ENCODE measurements at regions not wholly inside any gene's neighbourhood (a gene's known extent, or its start where the extent isn't known, plus 50 kb on each side); places are given as distances from the start of the nearest gene placed in this dataset.

DNA sequence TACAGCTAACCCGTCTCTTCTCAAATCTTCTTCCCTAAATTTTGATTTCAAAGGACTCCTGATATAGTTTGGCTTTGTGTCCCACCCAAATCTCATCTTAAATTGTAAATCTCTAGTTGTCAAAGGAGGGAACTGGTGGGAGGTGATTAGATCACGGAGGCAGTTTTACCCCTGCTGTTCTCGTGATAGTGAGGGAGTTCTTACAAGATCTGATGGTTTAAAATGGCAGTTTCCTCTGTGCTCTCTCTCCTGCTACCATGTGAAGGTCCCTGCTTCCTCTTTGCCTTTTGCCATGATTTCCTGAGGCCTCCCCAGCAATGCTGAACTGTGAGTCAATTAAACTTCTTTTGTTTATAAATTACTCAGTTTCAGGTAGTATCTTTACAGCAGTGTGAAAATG lies 269.3 kb downstream of the POLR1F start:
- no peak for DNase-seq

DNA sequence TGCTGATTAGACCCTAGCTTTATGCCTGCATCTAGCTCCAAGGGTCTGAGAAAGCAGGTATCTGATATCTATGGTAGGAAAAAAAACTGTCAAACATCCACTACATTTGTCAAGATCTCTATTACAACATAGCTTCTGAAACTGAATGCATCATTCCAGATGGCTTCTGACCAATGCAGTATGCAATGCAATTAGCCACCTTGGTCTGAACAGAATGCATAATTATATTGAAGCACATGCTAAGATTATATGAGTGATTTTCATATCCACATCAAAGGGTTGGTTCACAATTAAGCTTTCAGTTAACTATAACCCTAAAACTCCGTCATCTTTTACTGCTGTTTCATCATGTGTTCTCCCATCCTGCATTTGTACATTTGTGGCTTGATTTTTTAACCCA lies 271.4 kb downstream of the POLR1F start:
- DNase-seq: no peak

DNA sequence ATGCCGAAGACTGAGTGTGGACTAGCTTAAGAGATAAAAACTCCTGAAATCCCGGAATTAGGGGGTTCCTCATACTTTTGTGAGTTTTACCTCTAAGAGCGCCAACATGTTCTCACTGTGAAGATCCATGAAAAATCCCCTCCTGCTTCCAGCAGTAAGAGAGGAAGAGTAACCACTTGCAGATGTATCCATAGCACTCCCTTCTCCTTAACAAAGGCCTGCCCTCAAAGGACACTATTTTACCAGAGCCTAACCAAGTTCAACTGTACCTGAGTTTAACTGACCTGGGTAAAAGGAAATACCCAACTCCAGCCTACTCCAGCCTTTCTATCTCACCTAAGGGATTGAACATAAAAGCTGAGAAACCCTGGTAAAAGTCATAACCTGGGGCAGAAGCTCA lies 280.9 kb downstream of the POLR1F start:
- DNase-seq: no peak

DNA sequence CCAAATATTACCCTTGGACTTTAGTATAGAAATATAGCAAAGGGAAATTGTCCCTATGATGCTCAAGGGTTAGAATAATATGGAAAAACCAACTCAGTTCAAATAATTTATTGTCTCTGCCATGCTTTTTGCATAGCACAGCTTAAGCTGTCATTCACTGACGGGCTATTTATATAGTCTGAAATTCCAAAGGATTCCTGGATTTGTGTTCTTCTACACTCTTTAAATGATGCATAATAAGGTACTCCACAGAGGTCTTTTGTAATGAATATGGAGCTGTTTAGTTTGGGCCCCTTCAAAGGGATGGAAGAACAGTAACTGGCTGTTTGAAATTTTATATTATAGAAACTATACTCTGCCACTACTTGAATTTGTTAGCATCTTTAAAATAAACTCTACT lies 276.6 kb upstream of the FERD3L start:
- no peak for DNase-seq

DNA sequence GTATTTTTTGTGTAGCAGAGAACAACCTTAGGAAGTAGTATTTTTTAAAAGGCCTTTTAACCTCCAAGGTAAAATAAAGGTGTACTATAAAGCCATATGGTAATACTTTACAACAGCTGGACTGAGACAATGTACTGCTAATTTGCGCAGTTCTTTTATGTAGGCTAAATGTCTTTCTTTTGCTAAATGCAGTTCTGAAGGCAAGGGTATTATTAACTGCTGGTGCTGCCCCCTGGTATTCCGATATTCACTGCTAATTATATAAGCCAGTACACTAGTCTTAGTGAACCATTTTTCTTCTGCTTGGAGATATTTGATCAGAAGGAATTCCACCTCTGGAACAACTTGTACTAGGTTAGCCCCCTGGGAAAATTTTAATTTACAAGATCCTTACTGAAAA lies 272.0 kb upstream of the FERD3L start:
- no peak for DNase-seq

DNA sequence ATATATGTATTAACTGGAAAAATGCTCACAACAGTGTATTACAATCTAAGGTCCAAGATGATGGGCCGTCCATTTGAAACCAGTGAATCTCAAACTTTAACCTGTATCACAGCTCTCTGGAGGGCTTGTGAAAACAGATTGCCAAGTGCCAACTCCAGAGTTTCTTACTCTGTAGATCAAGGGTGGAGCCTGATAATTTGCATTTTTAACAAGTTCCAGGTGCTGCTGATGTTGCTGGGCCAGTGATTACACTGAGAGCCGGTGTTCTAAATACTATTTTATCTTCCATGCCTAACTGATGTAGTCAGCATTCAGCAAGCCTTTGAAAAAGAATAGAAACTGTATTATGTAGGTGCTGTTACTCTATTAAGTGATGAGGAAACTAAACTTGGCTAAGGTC lies 269.9 kb upstream of the FERD3L start:
- DNase-seq: no peak

DNA sequence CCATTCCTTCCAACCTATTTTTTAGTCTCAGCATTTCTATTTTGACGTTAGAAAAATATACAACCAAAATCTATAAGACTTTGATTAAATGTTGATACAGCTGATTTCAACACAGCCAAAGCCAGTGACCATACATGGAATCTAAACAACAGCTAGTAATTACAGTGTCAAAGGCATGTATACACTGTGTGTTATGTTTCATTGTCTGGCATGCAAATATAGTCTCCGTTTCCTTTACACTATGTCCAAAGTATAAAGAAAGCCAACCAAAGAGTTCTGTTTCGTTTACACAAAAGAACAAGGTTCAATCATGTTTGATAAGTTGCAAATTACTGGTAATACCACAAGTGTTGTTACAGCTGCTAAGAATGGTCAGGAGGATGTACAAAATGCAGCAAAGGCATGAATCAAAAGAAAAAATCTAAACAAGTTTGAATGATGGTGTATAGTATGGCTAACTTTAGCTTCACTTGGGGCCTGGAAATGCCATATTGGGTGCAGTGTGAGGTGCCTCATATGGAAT lies 268.3 kb upstream of the FERD3L start:
- no peak for DNase-seq

DNA sequence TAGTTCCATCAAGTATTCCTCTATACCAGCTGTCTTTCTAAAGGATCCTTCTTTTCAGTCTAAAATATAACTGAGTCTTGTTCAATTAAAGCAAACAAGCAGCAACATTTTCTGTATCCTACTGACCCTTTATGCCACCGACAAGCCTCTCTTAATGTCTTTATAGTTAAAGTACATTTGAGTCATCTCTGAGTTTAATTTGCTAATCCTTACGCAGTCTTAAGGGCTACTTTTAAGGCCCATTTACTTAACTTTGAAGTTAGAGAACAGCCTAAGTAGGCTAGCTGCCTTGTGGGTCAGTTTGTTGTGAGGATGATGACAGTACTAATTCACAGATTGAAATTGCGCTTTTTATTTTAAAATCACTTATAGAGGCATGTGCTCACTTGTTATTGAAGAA lies 265.5 kb upstream of the FERD3L start:
- no peak for DNase-seq

DNA sequence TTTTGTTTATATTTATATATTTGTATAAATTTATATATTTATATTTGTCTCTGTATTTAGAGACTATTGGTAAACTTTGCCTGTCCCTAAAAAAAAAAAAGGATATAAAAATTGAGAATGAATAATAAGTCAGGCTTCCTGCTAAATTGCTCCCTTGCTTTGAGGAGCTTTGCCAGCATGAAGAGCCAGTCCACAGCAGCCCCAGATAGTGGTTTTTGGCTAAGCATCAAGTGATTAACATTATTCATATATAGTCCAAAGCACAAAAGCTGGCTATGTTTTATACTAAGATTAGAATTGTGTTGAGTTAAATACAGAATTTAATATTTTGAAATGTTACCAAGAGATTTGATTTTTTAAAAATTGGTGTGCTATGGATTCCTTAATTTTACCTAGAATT lies 264.9 kb upstream of the FERD3L start:
- peak; percentile 61 for DNase-seq

DNA sequence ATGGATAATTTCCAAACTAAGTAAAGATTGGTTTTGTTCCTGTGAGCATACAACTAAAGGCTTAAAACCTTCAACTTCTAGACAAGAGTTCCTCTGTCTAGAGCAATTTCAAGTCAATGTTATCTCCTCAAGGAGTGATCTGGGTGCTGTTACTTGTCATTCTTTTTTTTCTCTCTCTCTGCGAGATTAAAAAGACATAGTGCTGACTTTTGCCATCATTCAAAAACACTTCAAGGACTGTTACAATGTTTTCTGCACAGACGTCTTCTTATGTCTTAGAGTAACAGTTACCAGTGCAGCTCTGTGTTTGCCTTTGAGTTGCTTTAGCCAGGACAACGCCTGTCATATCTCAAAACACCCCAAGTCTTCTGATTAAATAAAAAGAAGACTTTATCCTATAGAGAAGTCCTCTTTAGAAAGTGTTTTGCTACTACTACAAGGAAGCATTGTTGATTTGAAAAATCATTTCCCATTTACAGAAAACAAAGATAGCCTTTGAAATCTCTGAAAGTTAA lies 263.5 kb upstream of the FERD3L start:
- no peak for DNase-seq

DNA sequence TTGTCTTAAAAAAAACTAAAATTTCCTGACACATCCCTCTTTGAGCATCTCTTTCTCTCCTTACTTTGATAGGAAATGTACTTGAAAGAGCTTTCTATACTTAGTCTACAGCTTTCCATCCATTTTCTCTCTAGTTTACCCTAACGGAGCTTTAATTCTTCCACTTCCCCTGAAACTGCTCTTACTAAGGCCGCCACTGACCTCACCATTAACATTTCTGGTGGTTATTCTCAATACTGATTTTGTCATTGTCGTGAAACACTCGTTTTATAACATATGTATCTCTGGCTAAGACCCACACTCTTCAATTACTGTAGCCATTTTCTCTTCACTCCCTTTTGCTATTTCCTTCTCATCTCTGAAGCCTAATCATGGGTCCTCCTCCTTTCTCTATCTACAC lies 262.0 kb upstream of the FERD3L start:
- no peak for DNase-seq

DNA sequence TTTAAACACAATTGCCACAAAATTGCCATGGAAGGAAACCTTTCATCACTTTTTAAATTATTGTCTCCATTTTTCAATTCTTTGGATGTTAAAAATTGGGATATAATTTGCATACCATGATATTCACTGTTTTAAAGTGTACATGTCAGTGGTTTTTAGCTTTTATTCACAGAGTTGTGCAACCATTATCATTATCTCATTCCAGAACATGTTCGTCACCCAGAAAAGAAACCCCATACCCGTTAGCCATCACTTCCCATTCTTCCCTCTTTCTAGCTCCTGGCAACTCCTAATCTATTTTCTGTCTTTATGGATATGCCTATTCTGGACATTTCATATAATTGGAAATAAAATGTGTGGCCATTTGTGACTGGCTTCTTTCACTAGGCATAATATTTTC lies 260.3 kb upstream of the FERD3L start:
- peak; percentile 90 for DNase-seq

DNA sequence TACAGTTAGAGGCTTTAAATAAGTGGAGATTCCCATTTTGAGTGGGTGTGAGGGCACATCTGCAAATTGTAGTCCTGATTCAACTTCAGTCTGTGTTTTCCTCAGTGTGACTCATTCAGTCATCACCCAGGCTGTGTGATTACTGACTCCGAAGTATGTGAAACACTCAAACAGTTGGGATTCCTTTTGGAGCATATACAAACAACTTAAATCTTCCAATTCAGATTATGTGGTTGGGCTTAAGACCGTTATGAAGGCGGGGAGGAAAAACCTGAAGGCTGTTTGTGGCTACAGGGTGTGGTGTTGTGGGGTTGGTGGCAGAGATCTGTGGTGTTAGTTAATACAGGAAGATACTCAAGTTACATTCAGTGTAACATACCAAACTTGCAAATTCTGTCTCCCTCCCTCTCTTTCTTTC lies 259.7 kb upstream of the FERD3L start:
- peak; percentile 100 for DNase-seq

DNA sequence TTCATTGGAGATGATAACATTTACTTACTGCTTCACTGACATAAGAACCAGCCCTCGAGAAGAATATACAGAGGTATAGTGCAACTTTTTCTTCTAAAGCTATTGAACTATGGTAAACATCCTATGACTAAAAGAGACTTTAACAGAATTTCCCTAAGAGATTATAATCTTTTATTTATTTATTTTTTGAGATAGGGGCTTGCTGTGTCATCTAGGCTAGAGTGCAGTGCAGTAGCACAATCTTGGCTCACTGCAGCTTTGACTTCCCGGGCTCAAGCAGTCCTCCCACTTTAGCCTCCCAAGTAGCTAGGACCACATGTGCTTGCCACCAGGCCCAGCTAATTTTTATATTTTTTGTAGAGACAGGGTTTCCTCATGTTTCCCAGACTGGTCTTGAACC lies 258.5 kb upstream of the FERD3L start:
- no peak for DNase-seq

DNA sequence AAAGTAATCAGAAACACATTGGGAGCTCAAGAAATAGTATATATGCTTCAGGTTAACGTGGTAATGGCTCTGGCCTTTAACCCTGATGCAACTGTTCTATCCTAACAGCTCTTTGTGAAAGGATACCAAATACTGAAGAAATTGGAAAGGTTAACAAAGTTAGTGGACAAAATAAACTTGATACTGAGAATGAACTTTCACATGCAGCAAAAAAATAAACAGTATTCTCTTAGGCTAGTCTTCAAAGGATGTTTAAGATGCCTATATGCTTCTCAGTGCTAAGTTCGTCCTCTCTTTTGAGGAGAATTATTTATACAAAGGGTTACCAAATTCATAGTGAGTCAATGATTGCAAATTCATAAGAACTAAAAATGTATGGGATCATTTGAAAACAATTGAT lies 256.2 kb upstream of the FERD3L start:
- no peak for DNase-seq

DNA sequence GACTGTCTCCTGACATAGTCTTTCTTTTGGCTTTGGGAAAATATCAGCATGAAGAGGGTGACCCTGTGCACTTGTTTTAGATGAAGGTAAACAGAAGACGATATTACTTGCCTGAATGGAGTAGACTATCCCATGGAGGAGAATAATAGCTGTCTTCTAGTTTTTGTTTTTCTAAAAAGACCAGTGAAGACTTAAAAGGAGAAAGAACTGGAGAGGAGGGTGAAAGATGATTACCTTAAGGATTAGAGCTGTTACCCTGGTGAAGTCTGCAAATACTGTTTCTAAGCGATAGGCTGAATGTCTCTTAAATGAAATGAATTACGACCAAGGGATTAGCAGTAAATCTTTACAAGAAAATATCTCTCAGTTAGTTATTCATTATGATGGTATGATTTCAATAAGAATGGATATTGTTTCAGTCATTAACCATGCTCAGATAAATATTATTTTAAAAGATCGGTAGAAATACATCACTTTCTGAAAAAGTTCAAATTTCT lies 255.6 kb upstream of the FERD3L start:
- no peak for DNase-seq

DNA sequence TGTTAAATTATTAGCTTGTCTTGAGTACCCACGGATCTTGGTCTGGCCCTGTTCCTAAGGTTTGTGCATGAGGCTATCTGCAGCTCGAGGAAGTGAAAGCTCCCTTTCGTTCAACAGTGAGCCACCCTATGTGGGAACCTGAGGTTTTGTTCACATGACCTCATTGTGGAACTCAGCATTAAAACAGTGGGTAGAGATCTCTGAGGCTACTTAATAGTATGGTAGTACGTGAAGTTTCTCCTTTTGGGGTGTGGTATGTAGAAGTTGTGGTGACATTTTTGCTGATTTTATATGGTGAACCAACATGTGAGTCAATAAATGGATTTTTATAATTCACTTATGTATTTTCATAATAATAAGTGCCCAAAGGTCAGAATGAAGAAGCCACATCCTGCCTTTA lies 252.7 kb upstream of the FERD3L start:
- DNase-seq: peak; percentile 49

DNA sequence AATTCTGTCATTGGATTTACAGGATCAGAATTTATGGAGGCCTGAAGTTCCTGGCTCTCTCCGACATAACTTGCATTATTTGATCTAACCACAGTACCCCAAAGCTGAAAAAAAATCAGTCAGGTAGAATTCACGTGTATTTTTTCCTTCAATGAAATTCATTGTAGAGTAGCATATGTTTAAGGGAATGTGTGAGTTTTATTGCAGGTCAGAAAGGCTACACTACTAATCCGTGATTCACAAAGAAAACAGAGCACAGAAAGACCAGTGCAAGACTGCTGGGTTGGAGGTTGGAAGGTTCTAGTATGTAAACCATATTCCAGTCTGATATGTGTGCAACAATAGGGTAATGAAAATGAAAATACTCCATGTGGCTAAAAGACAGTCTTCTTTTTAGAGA lies 247.0 kb upstream of the FERD3L start:
- peak; percentile 53 for DNase-seq

DNA sequence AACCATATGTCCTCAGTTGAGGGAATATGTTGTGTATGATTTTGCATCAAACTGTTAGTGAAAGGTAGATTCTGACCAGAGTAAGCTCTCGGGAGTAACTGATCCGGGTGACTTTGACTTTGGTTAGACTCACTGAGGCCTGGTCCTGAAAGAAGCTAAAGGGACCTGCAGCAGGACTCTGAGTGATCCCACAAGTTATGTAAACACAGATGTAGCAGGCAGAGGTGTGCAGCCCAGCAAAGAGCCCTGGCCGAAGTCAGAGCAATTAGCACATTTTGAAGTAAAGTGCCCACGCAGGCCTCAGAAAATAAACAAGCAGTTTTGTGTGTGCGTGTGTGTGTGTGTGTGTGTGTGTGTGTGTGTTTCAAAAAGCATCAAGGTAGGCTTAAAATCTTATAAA lies 245.6 kb upstream of the FERD3L start:
- DNase-seq: no peak

DNA sequence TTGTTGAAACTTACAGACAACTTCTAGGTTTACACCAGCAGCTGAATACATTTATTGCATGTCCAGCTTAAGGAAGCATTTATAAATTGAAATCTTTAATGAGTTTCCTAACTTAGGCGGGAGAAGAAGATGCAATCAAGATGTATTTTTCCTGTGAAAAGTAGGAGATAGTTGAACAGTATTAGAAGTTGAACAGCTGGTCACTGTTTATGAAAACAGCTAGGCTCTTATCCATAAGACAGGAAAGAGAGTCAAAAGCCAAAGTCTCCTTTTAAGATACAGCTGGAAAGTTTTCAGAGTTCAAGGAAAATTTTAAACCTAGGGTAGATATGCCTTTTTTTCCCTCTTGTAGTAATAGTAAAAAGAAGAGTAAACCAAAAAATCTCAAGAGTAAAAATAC lies 236.1 kb upstream of the FERD3L start:
- no peak for DNase-seq

DNA sequence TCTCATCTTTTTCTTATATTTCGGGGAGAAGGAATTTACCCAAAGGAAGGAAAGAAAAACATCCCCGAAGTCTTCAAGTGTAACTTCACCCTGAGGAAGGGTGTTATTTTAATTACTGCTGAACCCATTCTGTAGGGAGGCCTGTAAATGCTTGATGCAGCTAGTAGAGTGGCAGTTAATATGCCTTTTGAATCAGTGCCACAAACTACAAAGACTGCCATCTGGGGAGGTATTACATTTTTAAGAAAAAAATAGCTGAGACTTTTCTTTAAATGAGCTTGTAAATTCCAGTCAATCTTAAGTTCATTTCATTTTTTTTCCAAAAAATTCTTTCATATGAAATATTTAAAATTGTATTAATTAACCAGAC lies 233.1 kb upstream of the FERD3L start:
- no peak for DNase-seq

DNA sequence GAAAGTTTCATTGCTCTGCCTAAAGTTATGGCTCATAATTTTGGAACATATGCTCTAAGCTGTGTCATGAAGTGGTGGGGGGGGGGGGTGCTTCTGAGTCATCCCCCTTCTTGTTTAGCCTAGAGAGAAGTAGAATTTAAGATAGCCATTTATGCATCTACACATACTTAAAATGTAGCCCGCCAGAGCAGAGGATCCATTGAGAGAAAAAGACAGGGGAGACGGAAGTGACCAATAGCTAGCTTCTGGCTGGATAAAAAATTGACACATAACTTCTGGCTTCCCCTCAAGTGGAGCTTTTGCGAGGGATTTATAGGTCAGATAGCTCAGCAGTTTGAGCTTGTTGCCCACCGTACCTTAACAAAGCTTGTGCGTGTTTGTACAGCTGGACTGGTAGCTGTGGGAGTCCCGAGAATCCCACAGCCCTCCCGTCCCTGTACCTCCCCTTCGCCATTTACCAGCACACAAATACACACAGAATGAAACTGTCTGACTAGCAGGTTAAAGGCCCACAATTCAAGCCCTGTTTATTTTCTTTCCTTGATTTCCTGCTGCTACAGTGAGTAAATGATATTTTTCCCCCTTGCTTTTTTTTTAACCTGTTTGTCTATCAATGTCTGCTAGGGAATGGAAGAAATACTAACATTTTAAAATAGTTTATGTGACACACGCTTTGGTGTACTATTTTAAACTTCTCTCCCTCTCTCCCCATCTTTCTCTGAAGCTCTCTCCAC lies 232.6 kb upstream of the FERD3L start:
- DNase-seq: peak; percentile 40

DNA sequence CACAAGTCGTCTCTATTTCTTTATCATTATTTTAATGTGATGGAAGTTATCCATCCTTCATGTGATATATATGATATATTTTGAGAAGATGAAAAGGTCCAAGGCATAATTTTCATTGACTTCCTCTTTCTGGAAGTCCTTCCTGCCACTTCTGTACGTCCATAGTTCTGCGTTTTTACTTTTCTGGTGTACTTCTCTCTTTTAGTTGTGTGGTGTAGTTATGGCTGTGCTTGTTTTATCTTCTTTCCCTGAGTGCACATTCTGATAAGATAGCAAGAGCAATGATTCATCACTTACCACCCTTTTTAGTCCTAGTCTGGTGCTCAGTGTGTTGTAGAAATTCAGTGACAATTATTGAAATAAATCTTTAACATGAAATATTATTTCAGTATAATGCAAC lies 231.3 kb upstream of the FERD3L start:
- DNase-seq: peak; percentile 85

DNA sequence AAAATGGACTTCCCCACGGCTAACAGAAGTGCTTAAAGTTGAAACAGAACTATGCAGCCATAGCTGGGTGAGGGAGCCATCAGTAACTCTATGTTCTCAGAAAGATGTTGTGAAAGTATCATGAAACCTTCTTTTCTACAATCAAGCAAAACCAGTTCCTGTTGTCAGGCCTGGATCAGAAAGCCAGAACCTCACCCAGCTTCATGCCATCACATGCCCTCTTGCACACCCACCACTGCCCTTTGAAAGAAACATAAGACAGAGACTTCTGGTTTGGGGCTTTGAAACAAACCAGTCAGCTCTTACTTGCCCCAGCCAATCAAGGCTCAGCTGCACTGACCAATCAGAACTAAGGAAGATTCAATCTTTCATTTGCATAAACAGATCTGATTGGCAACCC lies 230.8 kb upstream of the FERD3L start:
- DNase-seq: no peak

DNA sequence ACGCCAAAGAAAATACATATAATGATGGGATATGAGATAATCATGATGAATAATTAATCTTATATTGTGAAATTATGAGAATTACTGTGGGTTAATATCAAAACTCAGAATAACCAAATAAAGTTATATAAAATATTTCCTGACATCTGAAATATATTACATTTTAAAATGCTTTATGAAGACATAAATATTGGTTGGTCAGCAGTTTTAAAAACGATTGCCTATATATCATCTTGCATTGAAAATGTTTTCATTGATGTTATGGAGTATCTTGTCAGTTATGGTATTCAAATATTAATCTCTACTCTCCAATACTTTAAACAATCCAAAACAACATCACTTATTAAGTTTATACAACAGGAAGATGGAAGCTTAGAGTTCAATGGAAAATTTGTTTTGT lies 228.1 kb upstream of the FERD3L start:
- DNase-seq: no peak
